ENCODE measurements at regions not wholly inside any gene's neighbourhood (a gene's known extent, or its start where the extent isn't known, plus 50 kb on each side); places are given as distances from the start of the nearest gene placed in this dataset.
"Not testable (repeated sequence)": the region's sequence is repeated elsewhere in the genome, so short reads cannot be mapped to it uniquely, and the experiment has no call there.

GRCh38 chr7:136267822-136268221, 290.7 kb upstream of the MTPN start:
- no peak for ATAC-seq (ENCODE audit: low FRiP score)
- intact Hi-C loops (cut with DNase I): no loop called here
- WGBS, 2 donors: 72 to 87% methylated on average over 2 of the region's 2 CpGs

GRCh38 chr7:136266457-136266856, 289.3 kb upstream of the MTPN start:
- no peak overlapping the region for H3K27ac ChIP-seq (ENCODE audit: low read depth in 1 of 2, low read length in 2 of 2)
- H3K36me3 ChIP-seq (ENCODE audit: control insufficient read depth in 1 of 2, insufficient read depth in 2 of 2, low read length in 1 of 2): no peaks in the 10 kb centered on the region
- H3K4me3 ChIP-seq (ENCODE audit: low read length in 2 of 2): no peak overlapping the region
- peaks cover 4% of the 10 kb centered on the region for H3K9me3 ChIP-seq (ENCODE audit: control insufficient read depth, low read length)
- no peak for ATAC-seq (ENCODE audit: low FRiP score)
- H3K4me1 ChIP-seq (ENCODE audit: control insufficient read depth in 1 of 2, insufficient read depth in 2 of 2, low read length in 2 of 2): no peaks in the 10 kb centered on the region
- DNase-seq: no peak
- intact Hi-C loops (cut with DNase I): no loop called here
- H3K27me3 ChIP-seq (ENCODE audit: control insufficient read depth in 1 of 2, insufficient read depth in 2 of 2, low read length in 1 of 2): no peaks in the 10 kb centered on the region

More at GRCh38 chr7:136267822-136268221, 290.7 kb upstream of the MTPN start:
- Histone ChIP-seq H3K4me3 (ENCODE audit: low read length in 2 of 2) (no peak overlapping the region), H3K36me3 (ENCODE audit: control insufficient read depth in 1 of 2, insufficient read depth in 2 of 2, low read length in 1 of 2) (no peaks in the 10 kb centered on the region), H3K9me3 (ENCODE audit: control insufficient read depth, low read length) (peaks cover 4% of the 10 kb centered on the region), H3K4me1 (ENCODE audit: control insufficient read depth in 1 of 2, insufficient read depth in 2 of 2, low read length in 2 of 2) (no peaks in the 10 kb centered on the region), H3K27ac (ENCODE audit: low read depth in 1 of 2, low read length in 2 of 2) (no peak overlapping the region), H3K27me3 (ENCODE audit: control insufficient read depth in 1 of 2, insufficient read depth in 2 of 2, low read length in 1 of 2) (no peaks in the 10 kb centered on the region)
- no peak for DNase-seq

GRCh38 chr7:136264304-136264703, 287.1 kb upstream of the MTPN start:
- H3K4me3 ChIP-seq (ENCODE audit: low read length in 2 of 2); H3K9me3 ChIP-seq (ENCODE audit: control insufficient read depth, low read length); DNase-seq; intact Hi-C loops (cut with DNase I); H3K27ac ChIP-seq (ENCODE audit: low read depth in 1 of 2, low read length in 2 of 2); H3K36me3 ChIP-seq (ENCODE audit: control insufficient read depth in 1 of 2, insufficient read depth in 2 of 2, low read length in 1 of 2); H3K4me1 ChIP-seq (ENCODE audit: control insufficient read depth in 1 of 2, insufficient read depth in 2 of 2, low read length in 2 of 2); ATAC-seq (ENCODE audit: low FRiP score); H3K27me3 ChIP-seq (ENCODE audit: control insufficient read depth in 1 of 2, insufficient read depth in 2 of 2, low read length in 1 of 2): not testable (repeated sequence)
- 63 to 68% methylated on average over 5 of the region's 5 CpGs for WGBS, 2 donors

DNA sequence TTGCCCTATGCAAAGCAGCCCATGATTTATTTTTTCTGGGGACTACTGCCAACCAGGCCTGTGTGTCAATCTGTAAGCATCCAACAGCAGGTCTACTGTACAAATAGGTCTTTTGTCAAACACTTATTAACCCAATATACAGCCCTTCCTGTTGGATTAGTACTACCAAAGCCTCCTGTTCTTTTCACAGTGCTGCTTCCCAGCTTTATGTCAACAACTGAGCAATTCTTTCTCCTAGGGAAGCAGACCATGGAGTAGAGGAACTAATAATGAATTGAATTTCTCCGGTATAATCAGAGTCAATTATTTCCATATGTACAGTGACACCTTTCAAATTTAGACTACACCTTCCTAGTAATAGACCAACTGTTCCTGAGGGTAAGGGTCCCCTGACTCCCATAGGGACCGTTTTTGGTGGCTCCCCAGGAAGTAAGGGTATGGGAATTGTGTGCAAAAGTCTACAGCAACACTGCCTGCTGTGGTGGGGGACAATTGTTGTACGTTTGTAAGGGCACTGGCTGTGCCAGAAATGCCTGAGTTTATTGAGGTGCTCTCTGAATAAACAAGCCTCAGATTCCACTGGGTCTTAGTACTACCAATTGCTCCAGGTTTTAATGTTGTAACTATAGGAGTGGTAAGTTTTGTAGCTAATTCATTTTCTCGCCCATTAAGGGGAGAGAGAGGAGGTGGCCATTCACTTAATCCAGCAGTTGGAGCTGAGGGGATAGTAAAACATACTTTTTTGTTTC, 286.1 kb upstream of the MTPN start:
- not testable (repeated sequence) for H3K27ac ChIP-seq (ENCODE audit: low read depth in 1 of 2, low read length in 2 of 2)

GRCh38 chr7:136260591-136260990, 283.4 kb upstream of the MTPN start:
- intact Hi-C loops (cut with DNase I); H3K27ac ChIP-seq (ENCODE audit: low read depth in 1 of 2, low read length in 2 of 2); H3K27me3 ChIP-seq (ENCODE audit: control insufficient read depth in 1 of 2, insufficient read depth in 2 of 2, low read length in 1 of 2); H3K36me3 ChIP-seq (ENCODE audit: control insufficient read depth in 1 of 2, insufficient read depth in 2 of 2, low read length in 1 of 2); H3K4me3 ChIP-seq (ENCODE audit: low read length in 2 of 2); H3K4me1 ChIP-seq (ENCODE audit: control insufficient read depth in 1 of 2, insufficient read depth in 2 of 2, low read length in 2 of 2); DNase-seq; ATAC-seq (ENCODE audit: low FRiP score); H3K9me3 ChIP-seq (ENCODE audit: control insufficient read depth, low read length): not testable (repeated sequence)
- 86 to 89% methylated on average over 3 of the region's 3 CpGs for WGBS, 2 donors

More for the DNA sequence above, 286.1 kb upstream of the MTPN start:
- H3K36me3 ChIP-seq (ENCODE audit: control insufficient read depth in 1 of 2, insufficient read depth in 2 of 2, low read length in 1 of 2); H3K9me3 ChIP-seq (ENCODE audit: control insufficient read depth, low read length); H3K4me1 ChIP-seq (ENCODE audit: control insufficient read depth in 1 of 2, insufficient read depth in 2 of 2, low read length in 2 of 2); intact Hi-C loops (cut with DNase I); H3K27me3 ChIP-seq (ENCODE audit: control insufficient read depth in 1 of 2, insufficient read depth in 2 of 2, low read length in 1 of 2); ATAC-seq (ENCODE audit: low FRiP score); DNase-seq; H3K4me3 ChIP-seq (ENCODE audit: low read length in 2 of 2): not testable (repeated sequence)
- 55 to 65% methylated on average over 4 of the region's 4 CpGs for WGBS, 2 donors

DNA sequence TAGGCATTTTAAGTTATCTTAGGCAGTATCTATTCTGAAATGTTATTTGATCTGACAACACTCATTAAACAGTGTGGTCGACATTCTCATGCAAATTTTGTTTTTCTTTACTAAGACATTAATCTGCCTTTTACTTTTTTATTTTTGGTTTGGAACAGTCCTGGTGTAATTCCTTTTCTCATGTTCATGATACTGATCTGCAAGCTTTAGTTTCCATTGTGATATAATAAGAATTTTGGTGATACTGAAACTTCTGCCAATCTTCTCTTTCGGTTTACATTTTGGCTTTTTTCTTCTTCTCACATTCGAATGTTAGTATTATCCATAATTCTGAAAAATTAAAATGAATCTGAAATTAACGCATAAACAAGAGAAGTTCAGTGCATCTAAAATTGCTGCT, 281.9 kb upstream of the MTPN start:
- peaks cover 2% of the 10 kb centered on the region for H3K9me3 ChIP-seq (ENCODE audit: control insufficient read depth, low read length)
- no peak overlapping the region for H3K27ac ChIP-seq (ENCODE audit: low read depth in 1 of 2, low read length in 2 of 2)
- 83 to 84% methylated on average over 4 of the region's 4 CpGs for WGBS, 2 donors
- no peaks in the 10 kb centered on the region for H3K4me1 ChIP-seq (ENCODE audit: control insufficient read depth in 1 of 2, insufficient read depth in 2 of 2, low read length in 2 of 2)
- H3K27me3 ChIP-seq (ENCODE audit: control insufficient read depth in 1 of 2, insufficient read depth in 2 of 2, low read length in 1 of 2): no peaks in the 10 kb centered on the region
- H3K4me3 ChIP-seq (ENCODE audit: low read length in 2 of 2): no peak overlapping the region
- no peaks in the 10 kb centered on the region for H3K36me3 ChIP-seq (ENCODE audit: control insufficient read depth in 1 of 2, insufficient read depth in 2 of 2, low read length in 1 of 2)
- intact Hi-C loops (cut with DNase I): no loop called here
- no peak for ATAC-seq (ENCODE audit: low FRiP score)
- DNase-seq: no peak

DNA sequence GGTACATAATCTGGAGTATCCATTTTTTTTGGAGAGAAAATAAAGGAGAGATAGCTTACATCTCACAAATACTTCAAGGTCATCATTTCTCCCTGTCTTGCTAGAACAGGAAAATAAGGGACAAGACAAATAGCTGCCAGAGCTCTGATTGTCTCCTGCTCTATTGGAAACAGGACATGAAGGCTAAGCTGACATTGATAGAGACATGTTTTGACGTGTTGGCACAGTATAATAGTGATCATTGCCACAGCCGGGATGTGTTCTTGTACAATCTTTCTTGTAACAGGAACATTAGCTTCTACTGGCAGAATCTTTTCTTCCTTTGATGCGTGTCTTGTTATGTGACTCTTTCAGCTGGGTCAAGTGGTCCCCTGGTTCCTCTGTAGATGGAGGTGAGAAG, 279.3 kb upstream of the MTPN start:
- Histone ChIP-seq H3K27me3 (ENCODE audit: control insufficient read depth in 1 of 2, insufficient read depth in 2 of 2, low read length in 1 of 2) (no peaks in the 10 kb centered on the region), H3K9me3 (ENCODE audit: control insufficient read depth, low read length) (no peaks in the 10 kb centered on the region), H3K4me1 (ENCODE audit: control insufficient read depth in 1 of 2, insufficient read depth in 2 of 2, low read length in 2 of 2) (no peaks in the 10 kb centered on the region), H3K36me3 (ENCODE audit: control insufficient read depth in 1 of 2, insufficient read depth in 2 of 2, low read length in 1 of 2) (no peaks in the 10 kb centered on the region), H3K27ac (ENCODE audit: low read depth in 1 of 2, low read length in 2 of 2) (no peak overlapping the region), H3K4me3 (ENCODE audit: low read length in 2 of 2) (no peak overlapping the region)
- ATAC-seq (ENCODE audit: low FRiP score) (no peak), DNase-seq (no peak)
- intact Hi-C loops (cut with DNase I): no loop called here
- 76 to 79% methylated on average over 3 of the region's 3 CpGs for WGBS, 2 donors

- DNase-seq: no peak
- no peak for ATAC-seq (ENCODE audit: low FRiP score)
Measured at GRCh38 chr7:136254148-136254547, 277.0 kb upstream of the MTPN start.

GRCh38 chr7:136251826-136252225, 274.7 kb upstream of the MTPN start:
- intact Hi-C loops (cut with DNase I): no loop called here
- Histone ChIP-seq H3K4me3 (ENCODE audit: low read length in 2 of 2) (no peak overlapping the region), H3K4me1 (ENCODE audit: control insufficient read depth in 1 of 2, insufficient read depth in 2 of 2, low read length in 2 of 2) (no peaks in the 10 kb centered on the region), H3K27ac (ENCODE audit: low read depth in 1 of 2, low read length in 2 of 2) (no peak overlapping the region), H3K9me3 (ENCODE audit: control insufficient read depth, low read length) (peaks cover 1% of the 10 kb centered on the region), H3K36me3 (ENCODE audit: control insufficient read depth in 1 of 2, insufficient read depth in 2 of 2, low read length in 1 of 2) (no peaks in the 10 kb centered on the region), H3K27me3 (ENCODE audit: control insufficient read depth in 1 of 2, insufficient read depth in 2 of 2, low read length in 1 of 2) (no peaks in the 10 kb centered on the region)
- no peak for ATAC-seq (ENCODE audit: low FRiP score)
- no peak for DNase-seq
- WGBS, 2 donors: 52 to 57% methylated on average over 3 of the region's 3 CpGs

More at GRCh38 chr7:136254148-136254547, 277.0 kb upstream of the MTPN start:
- Histone ChIP-seq H3K27me3 (ENCODE audit: control insufficient read depth in 1 of 2, insufficient read depth in 2 of 2, low read length in 1 of 2) (no peaks in the 10 kb centered on the region), H3K27ac (ENCODE audit: low read depth in 1 of 2, low read length in 2 of 2) (no peak overlapping the region), H3K4me1 (ENCODE audit: control insufficient read depth in 1 of 2, insufficient read depth in 2 of 2, low read length in 2 of 2) (no peaks in the 10 kb centered on the region), H3K9me3 (ENCODE audit: control insufficient read depth, low read length) (no peaks in the 10 kb centered on the region), H3K36me3 (ENCODE audit: control insufficient read depth in 1 of 2, insufficient read depth in 2 of 2, low read length in 1 of 2) (no peaks in the 10 kb centered on the region), H3K4me3 (ENCODE audit: low read length in 2 of 2) (no peak overlapping the region)
- intact Hi-C loops (cut with DNase I): no loop called here
- 77 to 79% methylated on average over 6 of the region's 6 CpGs for WGBS, 2 donors

Measured in aorta (tissue), 5 donors.